ENCODE measurements at regions not wholly inside any gene's neighbourhood (a gene's known extent, or its start where the extent isn't known, plus 50 kb on each side); places are given as distances from the start of the nearest gene placed in this dataset.

- no peak for TF ChIP-seq POLR2A (IDR thresholded peaks at IDR 0.05)
- no peak for TF ChIP-seq CTCF (IDR thresholded peaks at IDR 0.05)
Observed at GRCh38 chr6:137763436-137763835, 103.6 kb upstream of the TNFAIP3 start.

Data from heart left ventricle (tissue), 13 donors.